HG02938 (cell line): ENCODE measurements at regions not wholly inside any gene's neighbourhood (a gene's known extent, or its start where the extent isn't known, plus 50 kb on each side); places are given as distances from the start of the nearest gene placed in this dataset.
"Not testable (repeated sequence)": the region's sequence is repeated elsewhere in the genome, so short reads cannot be mapped to it uniquely, and the experiment has no call there.

ENCODE experiments used
- ATAC-seq: cut with Tn5 transposase; IDR thresholded peaks from one replicate; pipeline ENCODE4 v1.9.1; 2021; ENCODE audit warnings: mild to moderate bottlenecking, moderate library complexity; ENCODE audit not compliant: unreplicated experiment

- ATAC-seq: not testable (repeated sequence)
These were observed 1737.8 kb upstream of the ACO1 start for GRCh38 chr9:30646639-30647038.

- no peak for ATAC-seq
These were observed 1722.5 kb upstream of the ACO1 start for GRCh38 chr9:30661925-30662324.

GRCh38 chr9:30670805-30671562 is 1713.5 kb upstream of the ACO1 start:
- no peak for ATAC-seq

GRCh38 chr9:30673132-30673531 is 1711.3 kb upstream of the ACO1 start:
- ATAC-seq: no peak

- ATAC-seq: no peak
These were observed 1707.8 kb upstream of the ACO1 start for GRCh38 chr9:30676651-30677050.

GRCh38 chr9:30677221-30677620 is 1707.2 kb upstream of the ACO1 start:
- no peak for ATAC-seq

GRCh38 chr9:30688801-30689200 is 1695.6 kb upstream of the ACO1 start:
- ATAC-seq: no peak

- ATAC-seq: no peak
These were observed 1686.5 kb upstream of the ACO1 start for GRCh38 chr9:30697958-30698357.

- no peak for ATAC-seq
These were observed 1672.9 kb upstream of the ACO1 start for GRCh38 chr9:30711591-30711990.

- no peak for ATAC-seq
These were observed 1671.2 kb upstream of the ACO1 start for GRCh38 chr9:30713243-30713642.

- no peak for ATAC-seq
These were observed 1670.1 kb upstream of the ACO1 start for GRCh38 chr9:30714389-30714788.

GRCh38 chr9:30718483-30718882 is 1666.0 kb upstream of the ACO1 start:
- no peak for ATAC-seq

- ATAC-seq: no peak
These were observed 1662.4 kb upstream of the ACO1 start for GRCh38 chr9:30722065-30722464.

- ATAC-seq: no peak
These were observed 1660.8 kb upstream of the ACO1 start for GRCh38 chr9:30723656-30724055.

- no peak for ATAC-seq
These were observed 1652.4 kb upstream of the ACO1 start for GRCh38 chr9:30732060-30732459.

- no peak for ATAC-seq
These were observed 1639.6 kb upstream of the ACO1 start for GRCh38 chr9:30744871-30745270.

GRCh38 chr9:30746589-30746988 is 1637.9 kb upstream of the ACO1 start:
- ATAC-seq: no peak

- no peak for ATAC-seq
These were observed 1626.7 kb upstream of the ACO1 start for GRCh38 chr9:30757723-30758122.

- no peak for ATAC-seq
These were observed 1625.6 kb upstream of the ACO1 start for GRCh38 chr9:30758726-30759446.

- ATAC-seq: no peak
These were observed 1619.1 kb upstream of the ACO1 start for GRCh38 chr9:30765318-30765717.

GRCh38 chr9:30771163-30771708 is 1613.2 kb upstream of the ACO1 start:
- ATAC-seq: no peak

- no peak for ATAC-seq
These were observed 1612.7 kb upstream of the ACO1 start for GRCh38 chr9:30771760-30772159.
